ENCODE measurements at regions not wholly inside any gene's neighbourhood (a gene's known extent, or its start where the extent isn't known, plus 50 kb on each side); places are given as distances from the start of the nearest gene placed in this dataset.

- ATAC-seq (ENCODE audit: low FRiP score) = no peak
- TF ChIP-seq CTCF (IDR thresholded peaks at IDR 0.05) = no peak
- no peak for DNase-seq (ENCODE audit: low spot score)
Observed at GRCh38 chr6:23176471-23176870, 607.1 kb downstream of the HDGFL1 start.

GRCh38 chr6:23176883-23177282, 607.5 kb downstream of the HDGFL1 start:
- ATAC-seq (ENCODE audit: low FRiP score) = no peak
- no peak for DNase-seq (ENCODE audit: low spot score)
- TF ChIP-seq CTCF (IDR thresholded peaks at IDR 0.05) = no peak

- TF ChIP-seq CTCF (IDR thresholded peaks at IDR 0.05) = no peak
- DNase-seq (ENCODE audit: low spot score) = no peak
- ATAC-seq (ENCODE audit: low FRiP score) = no peak
Observed at GRCh38 chr6:23177806-23178205, 608.4 kb downstream of the HDGFL1 start.

GRCh38 chr6:23179994-23180393, 610.6 kb downstream of the HDGFL1 start:
- ATAC-seq (ENCODE audit: low FRiP score) (no peak), DNase-seq (ENCODE audit: low spot score) (no peak)
- TF ChIP-seq CTCF (IDR thresholded peaks at IDR 0.05) = no peak

GRCh38 chr6:23180504-23181293, 611.3 kb downstream of the HDGFL1 start:
- DNase-seq (ENCODE audit: low spot score) = no peak
- TF ChIP-seq CTCF (IDR thresholded peaks at IDR 0.05) = no peak
- no peak for ATAC-seq (ENCODE audit: low FRiP score)

GRCh38 chr6:23181356-23182110, 612.2 kb downstream of the HDGFL1 start:
- no peak for TF ChIP-seq CTCF (IDR thresholded peaks at IDR 0.05)
- ATAC-seq (ENCODE audit: low FRiP score) (no peak), DNase-seq (ENCODE audit: low spot score) (no peak)

GRCh38 chr6:23183846-23184245, 614.5 kb downstream of the HDGFL1 start:
- ATAC-seq (ENCODE audit: low FRiP score) (no peak), DNase-seq (ENCODE audit: low spot score) (no peak)
- TF ChIP-seq CTCF (IDR thresholded peaks at IDR 0.05) = no peak
